Loucy (cell line): ENCODE measurements at regions not wholly inside any gene's neighbourhood (a gene's known extent, or its start where the extent isn't known, plus 50 kb on each side); places are given as distances from the start of the nearest gene placed in this dataset.
"Not testable (repeated sequence)": the region's sequence is repeated elsewhere in the genome, so short reads cannot be mapped to it uniquely, and the experiment has no call there.

ENCODE experiments used
- EZH2phosphoT487 ChIP-seq: fragments of 200-600 bp; IDR thresholded peaks from 2 replicates; pipeline ENCODE4 v1.6.1; 2018; ENCODE audit warnings: antibody characterized with exemption, mild to moderate bottlenecking, moderate library complexity, borderline replicate concordance
- TF ChIP-seq, protein P1 (sequence below): fragments of 200-600 bp; sonication (generic); conservative IDR thresholded peaks from 2 replicates; pipeline ENCODE4 v1.5.1; 2014; ENCODE audit warnings: mild to moderate bottlenecking, antibody characterized with exemption, low read length

- TF ChIP-seq, protein P1, sequence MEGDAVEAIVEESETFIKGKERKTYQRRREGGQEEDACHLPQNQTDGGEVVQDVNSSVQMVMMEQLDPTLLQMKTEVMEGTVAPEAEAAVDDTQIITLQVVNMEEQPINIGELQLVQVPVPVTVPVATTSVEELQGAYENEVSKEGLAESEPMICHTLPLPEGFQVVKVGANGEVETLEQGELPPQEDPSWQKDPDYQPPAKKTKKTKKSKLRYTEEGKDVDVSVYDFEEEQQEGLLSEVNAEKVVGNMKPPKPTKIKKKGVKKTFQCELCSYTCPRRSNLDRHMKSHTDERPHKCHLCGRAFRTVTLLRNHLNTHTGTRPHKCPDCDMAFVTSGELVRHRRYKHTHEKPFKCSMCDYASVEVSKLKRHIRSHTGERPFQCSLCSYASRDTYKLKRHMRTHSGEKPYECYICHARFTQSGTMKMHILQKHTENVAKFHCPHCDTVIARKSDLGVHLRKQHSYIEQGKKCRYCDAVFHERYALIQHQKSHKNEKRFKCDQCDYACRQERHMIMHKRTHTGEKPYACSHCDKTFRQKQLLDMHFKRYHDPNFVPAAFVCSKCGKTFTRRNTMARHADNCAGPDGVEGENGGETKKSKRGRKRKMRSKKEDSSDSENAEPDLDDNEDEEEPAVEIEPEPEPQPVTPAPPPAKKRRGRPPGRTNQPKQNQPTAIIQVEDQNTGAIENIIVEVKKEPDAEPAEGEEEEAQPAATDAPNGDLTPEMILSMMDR, result not testable (repeated sequence)
- not testable (repeated sequence) for TF ChIP-seq EZH2phosphoT487
These were observed 90.1 kb upstream of the PNPT1 start for GRCh38 chr2:55783751-55784150.
